ENCODE measurements at regions not wholly inside any gene's neighbourhood (a gene's known extent, or its start where the extent isn't known, plus 50 kb on each side); places are given as distances from the start of the nearest gene placed in this dataset.

GRCh38 chr5:141758310-141758998 lies 76.4 kb upstream of the ARAP3 start:
- DNase-seq (ENCODE audit: missing footprints) (no peak), ATAC-seq (no peak)
- intact Hi-C loops (cut with DNase I) = no loop called here

DNA sequence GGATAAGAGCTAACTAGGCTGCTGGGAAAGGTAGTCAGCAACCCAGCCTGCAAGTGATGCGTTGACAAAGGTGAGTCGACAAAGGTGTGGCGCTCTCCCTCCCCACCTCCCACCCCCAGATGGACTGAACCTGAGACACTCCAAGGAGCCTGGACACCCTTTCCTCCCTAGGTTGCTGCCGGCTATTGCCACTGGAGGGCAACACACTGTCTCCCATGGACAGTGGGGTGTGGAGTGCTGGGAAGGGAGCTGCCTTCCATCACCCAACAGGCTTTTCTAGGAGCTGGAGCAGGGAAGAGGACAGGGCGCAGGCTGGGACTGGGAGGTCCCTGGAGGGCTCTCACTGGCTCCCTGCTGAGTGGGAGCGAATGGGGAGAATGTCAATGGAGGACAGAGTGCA lies 75.4 kb upstream of the ARAP3 start:
- no peak for ATAC-seq
- DNase-seq (ENCODE audit: missing footprints) = no peak
- intact Hi-C loops (cut with DNase I) = no loop called here

DNA sequence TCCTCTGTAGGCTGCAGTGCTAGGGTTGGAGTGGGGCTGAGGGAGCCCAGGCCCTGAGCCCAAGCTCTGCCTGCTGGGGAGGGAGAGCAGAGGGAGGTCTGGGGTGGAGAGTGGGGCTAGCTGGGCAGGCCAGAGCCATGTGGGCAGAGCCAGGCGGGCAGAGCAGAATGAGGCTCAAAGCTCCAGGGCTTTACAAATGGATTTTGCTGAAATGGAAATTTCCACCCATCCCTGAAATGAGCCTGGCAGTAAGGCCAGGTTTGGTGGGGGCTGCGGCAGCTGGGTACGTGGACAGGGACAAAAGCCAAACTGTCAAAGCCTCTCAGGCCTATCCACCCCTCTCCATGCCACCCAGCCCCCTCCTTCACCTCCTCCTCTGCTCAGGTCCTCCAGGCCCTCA lies 74.2 kb upstream of the ARAP3 start:
- intact Hi-C loops (cut with DNase I) = no loop called here
- ATAC-seq (no peak), DNase-seq (ENCODE audit: missing footprints) (no peak)

- ATAC-seq (no peak), DNase-seq (ENCODE audit: missing footprints) (no peak)
- intact Hi-C loops (cut with DNase I) = no loop called here
Measured at GRCh38 chr5:141753971-141754713, 72.1 kb upstream of the ARAP3 start.

DNA sequence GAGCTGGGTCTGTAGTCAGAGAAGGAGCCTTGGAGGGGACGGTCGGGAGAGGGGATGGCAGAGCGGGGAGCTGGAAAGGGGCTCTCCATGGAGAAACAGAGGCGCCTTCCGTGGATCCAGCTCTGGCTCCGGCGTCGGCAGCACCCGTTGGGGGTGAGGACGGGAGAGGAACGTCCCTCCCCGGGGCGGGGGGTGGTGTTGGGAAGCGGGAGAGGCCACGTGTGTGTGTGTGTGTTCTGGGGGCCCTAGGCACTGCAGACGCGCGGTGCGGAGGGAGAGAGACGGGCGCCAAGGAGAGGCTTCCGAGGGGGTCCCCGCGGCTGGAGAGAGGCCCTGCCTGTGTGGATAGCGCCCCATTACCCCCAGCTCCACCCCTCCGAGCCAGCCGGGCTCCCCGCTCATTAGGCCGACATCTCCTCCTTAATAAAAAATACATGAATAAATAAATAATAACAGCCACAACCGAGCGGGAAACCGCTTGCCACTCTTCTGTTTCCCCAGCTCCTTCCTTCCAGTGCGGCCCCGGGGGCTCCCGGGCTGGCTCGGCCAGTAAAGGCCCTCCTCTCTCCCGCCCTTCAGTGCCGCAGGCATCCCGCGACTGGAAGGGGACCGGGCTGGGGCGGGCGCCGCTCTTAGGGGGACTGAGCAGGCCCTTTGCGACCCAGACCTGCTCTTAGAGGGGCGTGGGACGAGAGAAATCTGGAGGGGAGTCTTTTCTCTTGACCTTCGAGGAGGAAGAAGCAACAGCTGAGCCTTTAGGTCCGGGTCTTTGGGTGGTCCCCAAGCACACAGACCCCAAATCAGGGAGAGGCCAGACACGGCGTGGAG lies 71.3 kb upstream of the ARAP3 start:
- no peak for DNase-seq (ENCODE audit: missing footprints)
- no peak for ATAC-seq
- intact Hi-C loops (cut with DNase I) = no loop called here

DNA sequence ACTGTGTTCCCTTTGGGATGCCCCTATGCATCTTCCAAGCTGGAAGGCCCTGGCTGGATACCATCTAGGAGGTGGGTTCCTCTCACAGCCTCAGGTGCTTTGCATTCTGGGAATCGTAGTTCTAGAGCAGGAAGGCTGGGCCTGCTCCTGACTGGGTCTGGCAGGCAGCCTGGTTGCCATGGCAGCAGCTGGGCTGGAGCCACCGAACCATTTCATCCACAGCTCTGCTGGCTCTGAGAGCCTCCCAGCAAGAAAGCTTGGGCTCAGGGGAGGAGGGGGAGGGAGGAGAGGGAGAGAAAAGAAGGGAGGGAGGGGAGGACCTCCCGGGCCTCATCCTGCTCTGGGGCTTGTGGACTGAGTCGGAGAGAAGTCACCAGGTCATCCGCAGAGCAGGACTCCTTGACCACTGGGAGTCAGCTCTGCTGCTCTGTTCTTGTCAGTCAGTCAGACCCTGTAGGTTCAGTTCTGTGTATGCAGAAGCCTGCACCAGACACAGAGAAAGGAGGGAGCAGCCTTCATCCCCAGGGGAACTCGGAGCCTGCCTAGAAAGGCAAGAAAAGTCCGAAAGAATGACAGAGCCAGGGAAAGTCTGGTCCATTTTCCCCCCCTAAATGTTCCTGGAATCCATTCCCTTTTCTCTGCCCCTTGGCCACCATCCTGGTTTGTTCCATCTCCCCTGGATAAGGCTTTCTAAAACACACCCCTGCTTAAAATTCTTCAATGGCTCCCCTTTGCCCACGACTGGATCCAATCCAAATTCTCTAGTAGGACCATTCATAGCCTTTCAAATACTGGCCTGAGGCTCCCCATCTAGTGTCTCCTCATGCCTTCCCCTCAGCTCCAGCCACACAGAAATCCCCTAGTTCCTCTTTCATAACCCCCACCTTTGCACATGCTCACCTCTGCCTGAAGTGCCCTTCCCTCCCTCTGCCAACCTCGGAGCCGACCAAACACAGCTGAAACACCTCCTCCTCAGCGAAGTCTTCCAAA lies 65.4 kb upstream of the ARAP3 start:
- intact Hi-C loops (cut with DNase I) = no loop called here
- ATAC-seq (peak; percentile 89), DNase-seq (ENCODE audit: missing footprints) (peak; percentile 89)

- DNase-seq (ENCODE audit: missing footprints) = no peak
- intact Hi-C loops (cut with DNase I) = no loop called here
- no peak for ATAC-seq
Measured at GRCh38 chr5:141746395-141746794, 64.4 kb upstream of the ARAP3 start.

GRCh38 chr5:141745390-141745789 lies 63.4 kb upstream of the ARAP3 start:
- DNase-seq (ENCODE audit: missing footprints) = no peak
- no peak for ATAC-seq
- intact Hi-C loops (cut with DNase I) = no loop called here

GRCh38 chr5:141743866-141744272 lies 61.8 kb upstream of the ARAP3 start:
- DNase-seq (ENCODE audit: missing footprints) (no peak), ATAC-seq (no peak)
- intact Hi-C loops (cut with DNase I) = no loop called here

GRCh38 chr5:141742866-141743851 lies 61.1 kb upstream of the ARAP3 start:
- DNase-seq (ENCODE audit: missing footprints) = no peak
- intact Hi-C loops (cut with DNase I) = no loop called here
- ATAC-seq = no peak

DNA sequence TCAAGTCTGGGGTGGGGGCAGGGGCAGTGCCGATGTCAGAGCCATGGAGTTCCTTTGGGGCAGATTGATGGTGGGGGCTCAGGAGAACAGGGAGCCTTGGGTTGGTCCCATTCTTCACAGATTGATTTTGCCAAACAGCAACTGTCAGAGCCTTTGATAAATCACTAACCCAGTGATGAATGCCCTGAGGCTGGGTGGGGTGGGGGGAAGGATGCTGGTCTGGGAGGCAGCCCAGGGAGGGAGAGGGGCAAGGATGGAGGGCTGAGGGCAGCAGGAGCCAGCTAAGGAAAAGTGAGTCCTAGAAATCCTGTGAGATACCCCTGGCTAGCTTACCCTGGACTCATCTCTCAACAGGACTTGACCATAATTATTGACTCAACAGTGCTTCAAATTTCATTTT lies 60.1 kb upstream of the ARAP3 start:
- no peak for ATAC-seq
- no peak for DNase-seq (ENCODE audit: missing footprints)
- intact Hi-C loops (cut with DNase I) = no loop called here

- no peak for ATAC-seq
- no peak for DNase-seq (ENCODE audit: missing footprints)
- intact Hi-C loops (cut with DNase I) = no loop called here
Measured at GRCh38 chr5:141740885-141741284, 58.9 kb upstream of the ARAP3 start.

GRCh38 chr5:141737535-141737934 lies 55.5 kb upstream of the ARAP3 start:
- intact Hi-C loops (cut with DNase I) = no loop called here

DNA sequence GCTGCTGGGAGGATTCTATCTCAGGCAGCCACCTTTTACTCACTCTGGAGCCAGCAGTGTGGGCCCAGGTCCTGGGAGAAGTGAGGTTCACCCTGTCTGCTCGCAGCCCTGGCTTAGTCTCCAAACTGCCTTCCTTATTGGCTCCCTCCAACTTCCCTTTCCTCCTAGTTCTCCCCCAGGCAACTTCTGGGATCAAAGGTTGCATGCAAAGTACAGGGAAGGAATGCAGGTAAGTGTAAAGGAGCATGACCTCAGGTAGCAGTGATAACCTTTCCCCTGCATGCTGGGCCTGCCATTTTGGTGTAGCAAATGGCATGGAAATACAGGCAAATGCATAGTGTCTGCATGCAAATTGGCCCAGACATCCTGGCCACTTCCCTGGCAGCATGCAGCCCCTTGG lies 53.8 kb upstream of the ARAP3 start:
- DNase-seq (ENCODE audit: missing footprints) (no peak), ATAC-seq (no peak)
- intact Hi-C loops (cut with DNase I) = no loop called here

More at GRCh38 chr5:141737535-141737934, 55.5 kb upstream of the ARAP3 start:
- ATAC-seq = no peak
- no peak for DNase-seq (ENCODE audit: missing footprints)

GRCh38 chr5:141734501-141735229 lies 52.6 kb upstream of the ARAP3 start:
- intact Hi-C loops (cut with DNase I) = no loop called here
- no peak for ATAC-seq
- DNase-seq (ENCODE audit: missing footprints) = no peak

DNA sequence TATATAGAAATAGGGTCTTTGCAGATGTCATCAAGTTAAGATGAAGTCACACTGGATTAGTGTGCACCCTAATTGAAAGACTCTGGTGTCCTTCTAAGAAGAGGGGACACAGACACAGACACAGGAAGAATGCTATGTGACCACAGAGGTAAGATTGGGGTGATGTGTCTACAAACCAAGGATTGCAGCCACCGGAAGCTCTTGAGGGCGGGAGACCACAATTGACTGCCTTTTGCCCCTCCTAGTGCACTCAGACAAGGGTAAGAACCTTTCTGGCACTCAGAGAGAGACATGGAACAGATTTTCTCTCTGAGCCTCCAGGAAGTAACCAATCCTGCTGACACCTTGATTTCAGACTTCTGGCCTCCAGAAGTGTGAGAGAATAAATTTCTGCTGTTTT lies 51.2 kb upstream of the ARAP3 start:
- no peak for ATAC-seq
- intact Hi-C loops (cut with DNase I) = no loop called here
- no peak for DNase-seq (ENCODE audit: missing footprints)

DNA sequence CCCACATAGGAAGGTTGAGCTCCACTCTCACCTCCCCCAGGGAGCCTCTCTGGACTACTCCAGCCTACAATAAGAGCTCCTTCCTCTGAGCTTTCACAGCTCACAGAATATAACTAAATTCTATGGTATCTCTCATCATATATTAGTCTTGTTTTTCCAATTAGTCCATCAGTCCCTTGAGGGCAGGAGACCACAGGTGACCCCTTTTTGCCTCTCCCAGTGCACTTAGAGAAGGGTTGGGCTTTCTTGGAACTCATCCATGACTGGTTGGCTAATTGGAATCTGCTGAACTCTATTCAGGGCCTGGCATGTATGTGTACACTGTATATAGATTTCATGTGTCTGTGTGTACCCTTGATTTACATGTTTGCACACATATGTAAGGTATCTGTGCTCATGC lies 50.4 kb upstream of the ARAP3 start:
- ATAC-seq = no peak
- intact Hi-C loops (cut with DNase I) = no loop called here
- no peak for DNase-seq (ENCODE audit: missing footprints)

Data from Right ventricle myocardium inferior (tissue), 1 donor.